Naive thymus-derived CD8-positive, alpha-beta T cell (primary cell): ENCODE measurements at regions not wholly inside any gene's neighbourhood (a gene's known extent, or its start where the extent isn't known, plus 50 kb on each side); places are given as distances from the start of the nearest gene placed in this dataset.

Experiments
- ATAC-seq, 2 donors: fragments of 150-1000 bp; cut with Tn5 transposase in 1 of 2; sonication (Bioruptor Pico), chemical (Tn5 transposase) in 1 of 2; 1 replicate in 1 of 2; 2 replicates in 1 of 2; pipeline ENCODE4 v1.10.0; 2021; ENCODE audit warnings: mild to moderate bottlenecking in 2 of 2, moderate library complexity in 2 of 2
- POLR2A ChIA-PET: fragments of 350-600 bp; sonication (Branson Sonifier 250); formaldehyde crosslinking; loops from one replicate; lab custom pipeline; 2021; ENCODE audit warnings: antibody characterized with exemption; lab: Charles Lee
- DNase-seq, 10 donors: peaks; one replicate each; pipeline versions ENCODE4 v3.0.0 to v3.0.0-alpha.2; 2020 to 2022
- H3K27ac Mint-ChIP-seq, 10 donors: one replicate each; pipeline ENCODE4 v1.8.0; 2020 to 2022; ENCODE audit warnings: mild to moderate bottlenecking in 10 of 10, mixed read lengths in 10 of 10, moderate library complexity in 4 of 10, inconsistent platforms in 1 of 10
- H3K27me3 Mint-ChIP-seq, 5 donors: one replicate each; pipeline ENCODE4 v1.8.0; 2021 to 2022; ENCODE audit warnings: mixed read lengths in 5 of 5
- H3K36me3 Mint-ChIP-seq, 3 donors: one replicate each; pipeline ENCODE4 v1.8.0; 2020 to 2022; ENCODE audit warnings: mixed read lengths in 3 of 3, mild to moderate bottlenecking in 2 of 3, inconsistent platforms in 1 of 3
- H3K4me1 Mint-ChIP-seq, 4 donors: one replicate each; pipeline ENCODE4 v1.8.0; 2021 to 2022; ENCODE audit warnings: mixed read lengths in 4 of 4
- H3K4me3 Mint-ChIP-seq, 10 donors: one replicate each; pipeline ENCODE4 v1.8.0; 2020 to 2022; ENCODE audit warnings: mild to moderate bottlenecking in 10 of 10, mixed read lengths in 10 of 10, moderate library complexity in 6 of 10, inconsistent platforms in 1 of 10
- H3K9me3 Mint-ChIP-seq, 9 donors: one replicate each; pipeline ENCODE4 v1.8.0; 2020 to 2022; ENCODE audit warnings: mixed read lengths in 9 of 9, mild to moderate bottlenecking in 3 of 9, inconsistent platforms in 1 of 9, moderate library complexity in 1 of 9

DNA sequence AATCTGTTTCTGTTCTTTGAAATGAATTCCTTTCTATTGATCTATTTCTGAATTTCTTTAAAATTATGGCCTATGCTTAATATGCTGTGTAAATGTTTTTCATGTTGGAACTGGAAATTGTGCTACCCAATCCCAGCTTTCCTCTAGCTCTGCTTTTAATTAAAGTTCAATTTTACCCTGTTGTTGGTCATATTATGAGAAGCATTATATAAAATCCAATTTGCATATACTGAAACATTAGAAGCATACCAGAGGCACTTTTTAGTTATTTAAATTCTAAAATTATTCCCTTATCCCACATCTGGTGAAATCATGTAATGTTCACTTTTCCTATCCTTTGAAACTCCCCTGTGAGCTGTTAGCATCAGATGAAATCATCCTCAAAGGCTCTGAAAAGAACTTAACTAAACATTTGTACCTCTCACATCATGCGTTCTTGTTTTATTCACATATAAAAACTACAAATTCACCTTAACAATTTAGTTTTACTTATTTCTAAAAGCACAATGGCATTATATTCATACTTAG lies 160.6 kb upstream of the COL21A1 start:
- H3K36me3 Mint-ChIP-seq = no peaks in the 10 kb centered on the region

GRCh38 chr6:56406276-56407269 lies 159.2 kb upstream of the COL21A1 start:
- POLR2A ChIA-PET = no interaction called here
- Mint-ChIP-seq H3K9me3 (peaks cover 0 to 10% (median 5%) of the 10 kb centered on the region in 9 donors), H3K27ac (no peak overlapping the region), H3K36me3 (no peaks in the 10 kb centered on the region), H3K27me3 (peaks cover 2 to 11% (median 5%) of the 10 kb centered on the region in 5 donors), H3K4me3 (no peak overlapping the region), H3K4me1 (no peaks in the 10 kb centered on the region)
- ATAC-seq = no peak
- DNase-seq = no peak

More for the DNA sequence above, 160.6 kb upstream of the COL21A1 start:
- H3K4me3 Mint-ChIP-seq = no peak overlapping the region
- POLR2A ChIA-PET = no interaction called here
- H3K27me3 Mint-ChIP-seq = peaks cover 2 to 11% (median 5%) of the 10 kb centered on the region in 5 donors
- no peaks in the 10 kb centered on the region for H3K9me3 Mint-ChIP-seq
- no peaks in the 10 kb centered on the region for H3K4me1 Mint-ChIP-seq
- ATAC-seq (no peak), DNase-seq (no peak)
- H3K27ac Mint-ChIP-seq = no peak overlapping the region

GRCh38 chr6:56404599-56404998 lies 157.2 kb upstream of the COL21A1 start:
- Mint-ChIP-seq H3K4me3 (no peak overlapping the region), H3K4me1 (no peaks in the 10 kb centered on the region), H3K27ac (no peak overlapping the region), H3K36me3 (no peaks in the 10 kb centered on the region), H3K27me3 (peaks cover 0 to 8% (median 0%) of the 10 kb centered on the region in 5 donors), H3K9me3 (peaks cover 0 to 14% (median 8%) of the 10 kb centered on the region in 9 donors)
- ATAC-seq (no peak), DNase-seq (no peak)
- POLR2A ChIA-PET = no interaction called here

DNA sequence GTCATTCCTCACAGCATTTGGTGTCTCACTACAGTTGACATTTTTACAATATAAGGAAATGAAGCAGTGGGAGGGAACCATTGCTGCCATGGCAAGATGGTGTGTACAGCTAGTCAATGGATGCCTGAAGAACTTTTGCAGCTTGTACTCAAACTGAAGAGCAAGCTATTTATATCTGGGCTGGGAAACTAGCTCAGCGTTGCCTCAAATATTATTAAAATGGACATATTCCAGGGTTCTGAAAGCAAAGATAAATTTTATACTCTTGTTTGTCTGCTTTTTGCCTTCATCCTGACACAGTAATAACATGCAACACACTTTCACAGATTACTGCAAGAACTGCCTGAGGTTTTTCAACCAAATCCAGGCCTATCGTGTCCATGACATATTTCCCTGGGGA lies 156.4 kb upstream of the COL21A1 start:
- H3K36me3 Mint-ChIP-seq = no peaks in the 10 kb centered on the region
- POLR2A ChIA-PET = no interaction called here
- no peak overlapping the region for H3K27ac Mint-ChIP-seq
- ATAC-seq = no peak
- no peaks in the 10 kb centered on the region for H3K4me1 Mint-ChIP-seq
- DNase-seq = no peak
- H3K4me3 Mint-ChIP-seq = no peak overlapping the region
- H3K9me3 Mint-ChIP-seq = peaks cover 0 to 14% (median 8%) of the 10 kb centered on the region in 9 donors
- peaks cover 0 to 8% (median 0%) of the 10 kb centered on the region in 5 donors for H3K27me3 Mint-ChIP-seq

- ATAC-seq (no peak), DNase-seq (no peak)
- Mint-ChIP-seq H3K4me3 (no peak overlapping the region), H3K36me3 (no peaks in the 10 kb centered on the region), H3K27me3 (peaks cover 0 to 8% (median 0%) of the 10 kb centered on the region in 5 donors), H3K27ac (no peak overlapping the region), H3K4me1 (no peaks in the 10 kb centered on the region), H3K9me3 (peaks cover 0 to 14% (median 8%) of the 10 kb centered on the region in 9 donors)
- POLR2A ChIA-PET = no interaction called here
Observed at GRCh38 chr6:56401477-56402070, 154.2 kb upstream of the COL21A1 start.

DNA sequence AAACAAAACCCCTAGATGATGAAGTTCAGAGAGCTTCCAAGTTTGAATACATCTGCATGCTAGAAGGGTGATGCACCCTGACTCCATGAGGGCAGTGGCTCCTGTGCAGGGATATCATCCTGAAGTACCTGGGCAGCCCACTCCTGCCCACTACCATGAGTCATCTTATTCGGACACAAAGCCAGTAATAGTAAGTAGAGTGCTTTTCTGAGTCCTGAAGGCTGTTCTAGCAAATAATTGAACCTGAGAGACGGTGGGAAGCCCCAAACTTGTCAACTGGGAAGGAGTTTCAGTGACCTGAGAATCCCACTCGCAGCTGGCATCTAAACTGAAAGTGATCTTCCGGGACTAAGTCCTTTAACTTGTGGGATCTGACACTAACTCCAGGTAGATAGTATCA lies 152.9 kb upstream of the COL21A1 start:
- no peak for ATAC-seq
- peaks cover 0 to 8% (median 1%) of the 10 kb centered on the region in 5 donors for H3K27me3 Mint-ChIP-seq
- H3K4me1 Mint-ChIP-seq = no peaks in the 10 kb centered on the region
- no peak for DNase-seq
- no peak overlapping the region for H3K4me3 Mint-ChIP-seq
- H3K36me3 Mint-ChIP-seq = no peaks in the 10 kb centered on the region
- no peak overlapping the region for H3K27ac Mint-ChIP-seq
- peaks cover 0 to 14% (median 8%) of the 10 kb centered on the region in 9 donors for H3K9me3 Mint-ChIP-seq
- POLR2A ChIA-PET = no interaction called here

DNA sequence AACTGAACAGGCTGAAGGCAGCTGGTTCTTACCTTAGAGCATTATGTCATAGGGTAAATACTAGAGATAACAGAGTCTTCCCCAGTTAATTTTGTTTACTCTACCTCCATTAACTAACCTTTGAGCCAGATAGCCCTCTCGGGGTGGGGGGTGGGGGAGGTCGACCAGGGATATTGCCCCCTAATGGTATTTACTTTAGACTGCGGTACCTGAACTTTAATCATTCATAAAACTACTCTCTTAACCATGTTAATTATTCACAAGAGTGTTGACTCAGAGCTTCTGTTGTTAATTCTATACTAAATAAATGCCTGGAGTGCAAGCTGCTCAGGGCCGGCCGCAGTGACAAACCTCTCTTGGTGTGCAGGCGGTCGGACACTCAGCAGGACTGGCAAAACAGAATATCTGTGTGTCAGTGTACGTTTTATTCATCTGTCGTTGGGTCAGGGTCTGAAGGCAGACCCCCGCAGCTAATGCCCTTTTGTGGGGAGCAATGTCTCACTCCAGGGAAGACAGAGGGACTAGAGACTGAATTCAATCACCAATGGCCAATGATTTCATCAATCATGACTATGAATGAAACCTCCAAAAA lies 152.4 kb upstream of the COL21A1 start:
- Mint-ChIP-seq H3K9me3 (peaks cover 0 to 14% (median 8%) of the 10 kb centered on the region in 9 donors), H3K27ac (no peak overlapping the region), H3K36me3 (no peaks in the 10 kb centered on the region), H3K4me1 (no peaks in the 10 kb centered on the region), H3K27me3 (peaks cover 0 to 8% (median under 1%) of the 10 kb centered on the region in 5 donors), H3K4me3 (no peak overlapping the region)
- POLR2A ChIA-PET = no interaction called here
- ATAC-seq = no peak
- no peak for DNase-seq

DNA sequence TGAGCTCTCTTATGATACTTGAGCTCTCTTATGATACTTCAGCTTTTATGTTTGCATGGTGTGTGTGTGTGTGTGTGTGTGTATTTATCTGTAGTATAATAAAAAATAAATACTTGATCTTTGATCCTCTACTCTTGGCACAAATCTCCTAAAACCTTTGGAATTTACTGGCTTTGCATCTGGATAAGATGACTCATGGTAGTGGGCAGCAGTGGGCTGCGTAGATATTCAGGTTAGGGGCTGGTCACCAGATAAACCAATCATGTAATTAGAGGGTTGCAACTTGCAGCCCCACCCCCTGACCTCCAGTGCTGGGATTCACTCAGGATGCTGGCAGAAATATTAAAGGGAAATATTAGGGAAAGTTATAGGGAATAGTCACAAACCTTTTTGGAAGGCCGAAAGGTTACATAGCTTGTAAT lies 151.9 kb upstream of the COL21A1 start:
- H3K36me3 Mint-ChIP-seq = no peaks in the 10 kb centered on the region
- no peak for DNase-seq
- H3K9me3 Mint-ChIP-seq = peaks cover 0 to 14% (median 8%) of the 10 kb centered on the region in 9 donors
- POLR2A ChIA-PET = no interaction called here
- no peak overlapping the region for H3K27ac Mint-ChIP-seq
- H3K4me1 Mint-ChIP-seq = no peaks in the 10 kb centered on the region
- peaks cover 0 to 8% (median 0%) of the 10 kb centered on the region in 5 donors for H3K27me3 Mint-ChIP-seq
- no peak overlapping the region for H3K4me3 Mint-ChIP-seq
- no peak for ATAC-seq

DNA sequence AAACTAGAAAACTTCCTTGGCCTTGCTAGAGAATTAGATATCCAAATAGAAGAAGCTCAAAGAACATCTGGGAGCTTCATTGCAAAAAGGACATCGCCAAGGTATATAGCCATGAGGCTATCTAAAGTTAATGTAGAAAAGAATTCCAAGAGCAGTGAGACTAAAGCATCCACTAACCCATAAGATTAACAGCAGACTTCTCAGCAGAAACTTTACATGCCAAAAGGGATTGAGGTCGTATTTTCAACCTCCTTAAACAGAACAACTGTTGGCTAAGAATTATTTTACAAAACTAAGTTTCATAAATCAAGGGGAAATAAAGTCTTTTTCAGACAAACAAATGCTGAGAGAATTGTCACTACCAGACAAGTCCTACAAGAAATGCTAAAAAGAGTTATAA lies 149.1 kb upstream of the COL21A1 start:
- Mint-ChIP-seq H3K4me3 (no peak overlapping the region), H3K9me3 (peaks cover 0 to 5% (median 3%) of the 10 kb centered on the region in 9 donors), H3K27ac (no peak overlapping the region), H3K27me3 (peaks cover 0 to 8% (median 0%) of the 10 kb centered on the region in 5 donors), H3K36me3 (no peaks in the 10 kb centered on the region), H3K4me1 (no peaks in the 10 kb centered on the region)
- POLR2A ChIA-PET = no interaction called here
- DNase-seq (no peak), ATAC-seq (no peak)

DNA sequence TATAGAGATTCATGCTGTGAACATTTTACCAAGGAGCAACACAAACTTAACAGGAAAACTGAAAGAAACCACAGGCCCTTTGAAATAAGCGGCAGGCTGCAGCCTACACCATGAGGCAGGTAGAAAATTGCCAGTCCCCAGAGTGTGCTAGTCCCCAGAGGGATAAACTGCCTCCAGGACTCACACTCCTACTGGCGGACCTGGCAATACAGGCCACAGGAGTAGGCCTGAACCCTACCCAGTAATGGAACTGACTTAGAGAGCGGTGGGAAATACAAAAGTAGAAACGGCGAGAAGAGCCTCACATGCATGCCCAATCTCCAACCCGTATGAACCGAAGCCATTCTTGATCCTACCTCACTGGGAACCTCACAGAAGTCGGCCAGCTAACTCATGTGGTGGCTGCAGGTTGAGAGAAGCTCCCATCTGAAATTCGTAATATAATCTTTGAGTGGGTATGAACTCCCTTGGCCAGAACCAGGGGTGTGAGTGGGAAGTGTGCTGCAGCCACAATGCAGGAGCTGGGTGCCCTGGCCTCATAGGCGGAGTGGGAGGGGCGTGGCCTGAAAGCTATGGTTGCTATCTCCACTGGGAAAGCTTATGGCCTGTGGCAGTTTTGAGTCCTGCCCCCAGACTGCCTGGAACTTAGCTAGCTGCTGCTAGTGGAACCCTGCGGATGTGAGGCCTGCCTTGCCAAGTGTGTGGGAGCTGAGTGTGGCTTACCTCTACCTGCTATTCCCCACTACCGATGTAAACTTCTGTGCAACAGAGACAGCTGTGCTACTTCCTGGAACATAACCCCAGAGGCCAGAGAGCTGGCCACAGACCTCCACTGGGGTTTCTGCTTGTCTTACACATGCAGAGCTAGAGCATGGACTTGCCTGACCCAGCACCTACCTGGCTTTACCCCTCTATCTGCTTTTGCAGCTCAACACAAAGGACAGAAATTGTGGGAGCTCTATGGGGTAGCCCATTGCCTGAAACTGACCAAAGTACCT lies 146.5 kb upstream of the COL21A1 start:
- ATAC-seq (no peak), DNase-seq (no peak)
- POLR2A ChIA-PET = no interaction called here
- no peaks in the 10 kb centered on the region for H3K4me1 Mint-ChIP-seq
- H3K27ac Mint-ChIP-seq = no peak overlapping the region
- H3K9me3 Mint-ChIP-seq = peaks cover 0 to 11% (median 2%) of the 10 kb centered on the region in 9 donors
- H3K4me3 Mint-ChIP-seq = no peak overlapping the region
- H3K36me3 Mint-ChIP-seq = no peaks in the 10 kb centered on the region
- H3K27me3 Mint-ChIP-seq = peaks cover 0 to 14% (median 0%) of the 10 kb centered on the region in 5 donors

DNA sequence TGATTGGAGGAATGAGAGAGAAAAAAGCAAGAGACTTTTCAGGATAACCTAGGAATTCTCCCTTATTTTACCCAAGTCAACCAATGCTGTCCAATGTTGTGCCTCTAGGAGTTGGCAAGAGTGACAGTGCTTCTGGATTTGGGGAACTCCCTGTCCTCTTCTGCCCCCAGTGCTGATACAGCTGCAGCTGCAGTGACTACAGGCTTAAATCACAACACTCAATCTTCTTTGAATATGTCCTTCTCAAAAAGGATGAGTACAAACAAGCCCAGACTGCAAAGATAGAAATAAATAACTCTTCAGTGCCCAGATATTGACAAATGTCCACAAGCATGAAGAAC lies 141.0 kb upstream of the COL21A1 start:
- Mint-ChIP-seq H3K4me1 (no peaks in the 10 kb centered on the region), H3K27me3 (peaks cover 0 to 10% (median 2%) of the 10 kb centered on the region in 5 donors), H3K9me3 (peaks cover 0 to 18% (median 3%) of the 10 kb centered on the region in 9 donors), H3K36me3 (peaks cover 0 to 5% (median 0%) of the 10 kb centered on the region in 3 donors), H3K4me3 (no peak overlapping the region), H3K27ac (no peak overlapping the region)
- DNase-seq (no peak), ATAC-seq (no peak)
- POLR2A ChIA-PET = no interaction called here
